Stimulated activated CD8-positive, alpha-beta memory T cell treated with anti-CD3 and anti-CD28 coated beads, Interleukin-12 subunit alpha, Interleukin-12 subunit beta, amount 100 ng/mL, for 1 hour (primary cell): ENCODE measurements at regions not wholly inside any gene's neighbourhood (a gene's known extent, or its start where the extent isn't known, plus 50 kb on each side); places are given as distances from the start of the nearest gene placed in this dataset.
"Not testable (repeated sequence)": the region's sequence is repeated elsewhere in the genome, so short reads cannot be mapped to it uniquely, and the experiment has no call there.

Experiments used
- DNase-seq: peaks from one replicate; pipeline ENCODE4 v3.0.0-alpha.2; 2020; ENCODE audit warnings: low read depth

DNA sequence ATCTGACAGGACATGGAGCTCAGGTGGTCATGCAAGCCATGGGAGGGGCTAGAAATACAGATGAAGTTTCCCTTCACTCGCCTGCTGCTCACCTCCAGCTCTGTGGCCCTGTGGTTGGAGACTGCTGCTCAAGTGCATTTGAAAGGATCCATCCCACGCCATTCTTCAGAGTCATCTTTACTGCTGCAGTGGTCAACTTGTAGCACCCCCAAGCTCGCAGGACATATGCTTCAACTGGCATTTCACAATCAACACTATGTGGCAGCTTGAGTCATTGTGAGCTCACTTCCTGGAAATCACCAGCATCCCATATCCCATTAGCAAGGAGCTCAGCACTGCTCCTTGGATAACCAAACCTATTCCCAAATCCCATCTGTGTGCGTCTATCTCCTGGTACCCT, 116.2 kb upstream of the TP53BP2 start:
- DNase-seq: not testable (repeated sequence)

GRCh38 chr1:223952801-223953200, 107.1 kb upstream of the TP53BP2 start:
- not testable (repeated sequence) for DNase-seq

GRCh38 chr1:223951551-223951950, 105.8 kb upstream of the TP53BP2 start:
- not testable (repeated sequence) for DNase-seq

GRCh38 chr1:223949944-223950343, 104.2 kb upstream of the TP53BP2 start:
- not testable (repeated sequence) for DNase-seq

DNA sequence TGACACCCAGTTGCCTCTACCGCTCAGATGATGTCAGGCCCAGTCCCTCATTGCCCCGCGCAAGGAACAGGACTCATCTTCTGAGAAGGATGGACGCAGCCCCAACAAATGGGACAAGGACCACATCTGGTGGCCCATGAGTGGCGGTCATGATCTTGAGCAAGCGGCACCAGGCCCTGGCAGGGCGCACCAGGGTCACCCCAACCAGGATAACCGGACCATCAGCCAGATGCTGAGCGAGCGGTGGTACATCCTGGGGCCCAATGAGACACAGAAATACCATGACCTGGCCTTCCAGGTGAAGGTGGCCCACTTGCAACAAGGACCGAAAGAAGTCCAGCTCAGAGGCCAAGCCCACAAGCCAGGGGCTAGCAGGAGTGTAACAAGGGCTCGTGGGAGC, 102.3 kb upstream of the TP53BP2 start:
- not testable (repeated sequence) for DNase-seq

DNA sequence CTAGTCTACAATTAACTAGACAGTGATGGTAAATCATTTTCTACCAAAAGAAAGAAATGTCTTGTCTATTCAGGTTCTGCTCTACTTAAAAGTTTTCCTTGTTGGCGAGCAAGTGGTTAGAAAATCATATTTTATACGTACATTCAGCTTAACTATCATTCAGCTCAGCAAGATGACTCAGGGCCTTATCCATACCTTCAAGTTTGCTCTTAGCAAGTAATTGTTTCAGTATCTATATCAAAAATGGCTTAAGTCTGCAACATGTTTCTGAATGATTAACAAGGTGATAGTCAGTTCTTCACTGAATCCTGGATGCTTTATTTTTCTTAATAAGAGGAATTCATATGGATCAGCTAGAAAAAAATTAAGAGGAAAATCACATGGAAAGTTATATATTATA, 90.8 kb upstream of the TP53BP2 start:
- DNase-seq: not testable (repeated sequence)

DNA sequence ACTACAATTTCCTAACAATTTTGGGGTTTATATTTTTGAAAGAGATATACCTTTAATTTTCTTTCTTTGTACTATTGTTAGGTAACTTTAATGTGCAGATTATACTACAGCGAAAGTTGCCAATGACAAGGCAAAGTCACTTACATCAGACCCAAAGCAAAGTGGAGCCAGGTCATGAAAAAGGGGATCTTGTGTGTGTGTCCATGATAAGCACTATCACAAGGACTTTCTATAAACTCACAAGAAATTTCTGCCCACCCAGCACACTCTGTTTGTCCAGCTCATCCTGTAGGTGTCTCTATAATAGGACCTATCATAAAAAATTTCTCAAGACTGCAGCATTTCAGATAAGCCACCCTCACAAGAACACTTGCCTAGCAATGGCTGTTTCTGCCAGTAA, 85.7 kb upstream of the TP53BP2 start:
- not testable (repeated sequence) for DNase-seq

DNA sequence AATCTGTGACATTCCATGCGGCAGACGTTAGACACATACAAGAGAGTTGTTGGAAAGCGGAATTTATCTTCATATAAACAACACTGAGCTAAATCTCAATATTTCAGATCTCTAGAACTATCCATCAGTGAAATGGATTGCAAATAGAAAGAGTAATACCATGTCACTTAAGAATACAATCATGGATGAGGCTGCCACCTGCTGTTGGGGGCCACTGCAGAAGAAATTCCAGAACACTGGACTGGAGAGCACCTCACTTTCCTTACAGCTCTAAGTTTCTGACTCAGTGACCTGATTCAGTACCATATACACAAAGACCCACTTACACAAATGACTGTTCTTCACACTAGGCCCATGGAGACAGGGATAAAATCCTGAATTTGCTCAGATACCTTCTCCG, 75.1 kb upstream of the TP53BP2 start:
- not testable (repeated sequence) for DNase-seq

GRCh38 chr1:223915476-223915875, 69.7 kb upstream of the TP53BP2 start:
- DNase-seq: not testable (repeated sequence)

DNA sequence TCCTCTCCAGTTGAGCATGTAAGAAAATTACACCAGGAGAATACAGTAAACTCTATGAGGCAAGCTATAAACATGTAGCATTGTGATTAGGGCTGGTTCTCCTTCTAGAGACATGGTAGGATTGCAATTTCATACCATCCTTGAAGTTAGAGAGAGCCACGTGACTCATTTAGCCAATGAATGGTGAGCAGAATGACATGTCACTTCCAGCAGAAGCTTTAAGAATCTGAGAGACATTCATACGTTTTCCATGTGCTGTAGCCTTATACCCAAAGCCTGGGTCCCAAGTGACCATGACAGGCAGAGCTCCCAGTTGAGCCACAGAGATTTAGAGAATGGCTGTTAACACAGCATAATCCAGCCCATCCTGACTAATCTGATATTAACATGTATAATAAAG, 68.0 kb upstream of the TP53BP2 start:
- not testable (repeated sequence) for DNase-seq

GRCh38 chr1:223907943-223908587, 62.3 kb upstream of the TP53BP2 start:
- DNase-seq: not testable (repeated sequence)

GRCh38 chr1:223903221-223903620, 57.5 kb upstream of the TP53BP2 start:
- DNase-seq: not testable (repeated sequence)

DNA sequence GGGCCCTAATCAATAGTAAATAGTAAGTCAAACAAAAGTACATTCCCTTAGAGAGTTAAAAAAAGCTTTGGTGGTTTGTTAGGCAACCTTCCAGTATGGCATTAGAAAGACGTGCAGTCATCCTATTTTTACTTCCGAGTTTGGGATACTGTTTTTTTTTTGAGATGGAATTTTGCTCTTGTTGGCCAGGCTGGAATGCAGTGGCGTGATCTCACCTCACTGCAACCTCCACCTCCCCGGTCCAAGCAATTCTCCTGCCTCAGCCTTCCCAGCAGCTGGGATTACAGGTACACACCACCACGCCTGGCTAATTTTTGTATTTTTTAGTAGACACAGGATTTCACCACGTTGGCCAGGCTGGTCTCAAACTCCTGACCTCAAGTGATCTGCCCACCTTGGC, 54.0 kb upstream of the TP53BP2 start:
- DNase-seq: not testable (repeated sequence)

DNA sequence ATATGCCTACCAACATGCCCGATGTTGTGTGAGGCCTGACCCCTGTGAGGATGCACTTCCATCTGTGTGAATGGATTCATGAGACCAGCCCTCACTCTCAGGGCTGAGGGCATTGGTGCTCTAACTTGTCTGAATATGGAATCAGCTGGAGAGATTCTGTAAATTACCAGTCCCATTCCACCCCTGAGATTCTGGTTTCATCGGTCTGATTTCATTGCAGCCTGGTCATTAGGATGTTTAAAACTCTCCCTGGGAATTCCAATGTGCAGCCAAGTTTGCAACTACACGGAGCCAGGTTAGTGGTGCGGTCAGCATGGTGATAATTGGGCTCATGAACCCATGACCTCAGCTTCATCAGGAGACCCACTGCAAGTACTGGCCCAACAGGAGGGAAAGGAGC, 51.4 kb upstream of the TP53BP2 start:
- not testable (repeated sequence) for DNase-seq

- not testable (repeated sequence) for DNase-seq
Observed at GRCh38 chr1:223895950-223896349, 50.2 kb upstream of the TP53BP2 start.
